ENCODE measurements at regions not wholly inside any gene's neighbourhood (a gene's known extent, or its start where the extent isn't known, plus 50 kb on each side); places are given as distances from the start of the nearest gene placed in this dataset.

GRCh38 chr2:217444932-217445331 lies 557.9 kb downstream of the TNS1 start:
- TF ChIP-seq CTCF (IDR thresholded peaks at IDR 0.05) (no peak), ZFX (IDR thresholded peaks at IDR 0.05; ENCODE audit: borderline replicate concordance) (no peak)
